HCT116 (cell line): ENCODE measurements at regions not wholly inside any gene's neighbourhood (a gene's known extent, or its start where the extent isn't known, plus 50 kb on each side); places are given as distances from the start of the nearest gene placed in this dataset.

Experiments used
- ATAC-seq: fragments of 200-7000 bp; cut with Tn5 transposase; 2 replicates; pipeline ENCODE4 v1.9.1; 2020; ENCODE audit warnings: mild to moderate bottlenecking, moderate library complexity
- BruUV-seq: library from RNA; stranded (reverse); fragments of 400-500 nt; replicated peaks from 2 replicates; lab custom pipeline; 2021; lab: Mats Ljungman, UMichigan
- CTCF ChIA-PET: fragments of 300-600 bp; sonication (Branson Sonifier 250); formaldehyde crosslinking; loops from one replicate; lab custom pipeline; 2021; ENCODE audit warnings: antibody characterized with exemption; lab: Charles Lee
- POLR2A ChIA-PET: fragments of 300-600, 350-600 bp; sonication (Branson Sonifier 250); formaldehyde crosslinking; loops from one replicate; lab custom pipeline; 2021; ENCODE audit warnings: antibody characterized with exemption; lab: Charles Lee
- RAD21 ChIA-PET, 2 experiments: fragments of 300-600 bp; sonication (Branson Sonifier 250); formaldehyde crosslinking; loops; one replicate each; lab custom pipeline; 2023; ENCODE audit warnings: low total read pairs in 2 of 2; ENCODE audit not compliant: uncharacterized antibody in 2 of 2, unreplicated experiment in 2 of 2, low non-redundant PET in 1 of 2; lab: Charles Lee
- DNase-seq: peaks from one replicate; pipeline ENCODE4 v3.0.0-alpha.2; 2010; ENCODE audit warnings: low read depth, low spot score
- H2AFZ ChIP-seq: fragments of 200-600 bp; shearing (Covaris generic), sonication (generic); 2 replicates; pipeline ENCODE4 v1.6.1; 2017; ENCODE audit warnings: low read depth, mixed run types, mixed read lengths, antibody characterized with exemption, low read length; ENCODE audit not compliant: poor library complexity, severe bottlenecking
- H3K27ac ChIP-seq: 2 replicates; pipeline ENCODE4 v1.5.1; 2012; ENCODE audit warnings: low read depth, low read length
- H3K27me3 ChIP-seq: fragments of 200-600 bp; sonication (generic); 2 replicates; pipeline ENCODE4 v1.6.1; 2016; ENCODE audit warnings: mixed run types, low read length, mixed read lengths; ENCODE audit not compliant: insufficient read depth
- H3K36me3 ChIP-seq, 2 experiments: fragments of 200-500 bp in 1 of 2; fragments of 200-600 bp in 1 of 2; sonication (Bioruptor generic) in 1 of 2; sonication (generic) in 1 of 2; 2 replicates each; pipeline versions ENCODE4 v1.5.1 to v1.6.1; 2014 to 2016; ENCODE audit warnings: low read length in 2 of 2, inconsistent platforms in 1 of 2, mixed read lengths in 1 of 2, mixed run types in 1 of 2; ENCODE audit not compliant: insufficient read depth in 2 of 2, control insufficient read depth in 1 of 2
- H3K4me1 ChIP-seq, 2 experiments: fragments of 200-600 bp in 1 of 2; sonication (generic) in 1 of 2; 2 replicates each; pipeline versions ENCODE4 v1.5.1 to v1.6.1; 2012 to 2017; ENCODE audit warnings: low read length in 2 of 2, inconsistent platforms in 1 of 2, mild to moderate bottlenecking in 1 of 2, mixed read lengths in 1 of 2, mixed run types in 1 of 2, moderate library complexity in 1 of 2; ENCODE audit not compliant: insufficient read depth in 2 of 2, control insufficient read depth in 1 of 2
- H3K4me2 ChIP-seq: fragments of 200-600 bp; sonication (generic); 2 replicates; pipeline ENCODE4 v1.6.1; 2017; ENCODE audit warnings: mixed run types, low read length, mixed read lengths
- H3K4me3 ChIP-seq, 2 experiments: fragments of 200-600 bp in 1 of 2; sonication (generic) in 1 of 2; replicated peaks in 1 of 2; 2 replicates each; pipeline ENCODE4 v1.5.1; 2011 to 2016; ENCODE audit warnings: low read length in 2 of 2, control low read depth in 1 of 2, low read depth in 1 of 2, mild to moderate bottlenecking in 1 of 2, mixed read lengths in 1 of 2, mixed run types in 1 of 2
- H3K79me2 ChIP-seq: fragments of 200-600 bp; sonication (generic); 2 replicates; pipeline ENCODE4 v1.6.1; 2017; ENCODE audit warnings: mild to moderate bottlenecking, mixed run types, low read length, moderate library complexity, mixed read lengths; ENCODE audit not compliant: insufficient read depth
- H3K9ac ChIP-seq: fragments of 200-600 bp; sonication (generic); 2 replicates; pipeline ENCODE4 v1.6.1; 2016; ENCODE audit warnings: low read length, mixed read lengths
- H3K9me2 ChIP-seq: fragments of 200-600 bp; sonication (generic), shearing (Covaris generic); 2 replicates; pipeline ENCODE4 v1.6.1; 2017; ENCODE audit warnings: mixed run types, mild to moderate bottlenecking, moderate library complexity; ENCODE audit not compliant: insufficient read depth
- H3K9me3 ChIP-seq, 2 experiments: fragments of 200-500 bp in 1 of 2; fragments of 200-600 bp in 1 of 2; sonication (Bioruptor generic) in 1 of 2; sonication (generic) in 1 of 2; 2 replicates each; pipeline ENCODE4 v1.6.1; 2014 to 2017; ENCODE audit warnings: low read length in 2 of 2, mixed read lengths in 2 of 2, inconsistent platforms in 1 of 2, low read depth in 1 of 2, mild to moderate bottlenecking in 1 of 2, mixed run types in 1 of 2, moderate library complexity in 1 of 2; ENCODE audit not compliant: control insufficient read depth in 1 of 2, insufficient read depth in 1 of 2
- H4K20me1 ChIP-seq: fragments of 200-600 bp; sonication (generic), shearing (Covaris generic); 2 replicates; pipeline ENCODE4 v1.6.1; 2017; ENCODE audit warnings: mixed run types, mild to moderate bottlenecking, moderate library complexity; ENCODE audit not compliant: insufficient read depth
- CBX3 ChIP-seq: IDR thresholded peaks from 2 replicates; pipeline ENCODE4 v1.6.1; 2012; ENCODE audit warnings: low read depth
- CTCF ChIP-seq, 3 experiments: fragments of 200-600 bp in 1 of 3; sonication (generic) in 1 of 3; IDR thresholded peaks in 2 of 3; conservative IDR thresholded peaks in 1 of 3; 2 replicates each; pipeline ENCODE4 v1.5.1; 2012 to 2017; ENCODE audit warnings: low read depth in 2 of 3, low read length in 2 of 3, antibody characterized with exemption in 1 of 3, borderline replicate concordance in 1 of 3, control low read depth in 1 of 3, mild to moderate bottlenecking in 1 of 3, mixed read lengths in 1 of 3, mixed run types in 1 of 3, moderate library complexity in 1 of 3; ENCODE audit not compliant: insufficient read depth in 1 of 3
- EZH2phosphoT487 ChIP-seq: fragments of 200-600 bp; IDR thresholded peaks from 2 replicates; pipeline ENCODE4 v1.6.1; 2018; ENCODE audit warnings: antibody characterized with exemption, borderline replicate concordance
- FOSL1 ChIP-seq: IDR thresholded peaks from 2 replicates; pipeline ENCODE4 v1.6.1; 2012; ENCODE audit warnings: low read depth
- JUND ChIP-seq: IDR thresholded peaks from 2 replicates; pipeline ENCODE4 v1.6.1; 2012
- REST ChIP-seq: IDR thresholded peaks from 2 replicates; pipeline ENCODE4 v1.6.1; 2012; ENCODE audit warnings: low read depth
- SRF ChIP-seq: IDR thresholded peaks from 2 replicates; pipeline ENCODE4 v1.6.1; 2012; ENCODE audit warnings: low read depth
- YY1 ChIP-seq: IDR thresholded peaks from 2 replicates; pipeline ENCODE4 v1.6.1; 2011; ENCODE audit warnings: low read length, low read depth, moderate library complexity, mild to moderate bottlenecking; ENCODE audit not compliant: insufficient replicate concordance; ENCODE audit errors: extremely low read depth
- ZFX ChIP-seq: fragments of 450-650 bp; IDR thresholded peaks from 2 replicates; pipeline ENCODE4 v1.6.1; 2017
- intact Hi-C: fragments of 100-400 bp; cut with micrococcal nuclease; formaldehyde crosslinking; loops from 2 replicates; pipeline ENCODE4 v1.10.0; 2022

GRCh38 chr10:106278383-106278782 is 886.1 kb downstream of the SORCS1 start:
- ATAC-seq = no peak
- Histone ChIP-seq H3K27me3 (no peaks in the 10 kb centered on the region), H3K4me1 (no peaks in the 10 kb centered on the region), H3K27ac (no peak overlapping the region), H3K9ac (no peak overlapping the region), H4K20me1 (no peaks in the 10 kb centered on the region), H3K4me2 (no peak overlapping the region), H3K9me3 (peaks cover 29 to 35% of the 10 kb centered on the region in 2 experiments; a peak in 3 of 4 replicates), H3K79me2 (no peaks in the 10 kb centered on the region), H3K4me3 (no peak overlapping the region), H2AFZ (no peak overlapping the region), H3K36me3 (no peaks in the 10 kb centered on the region), H3K9me2 (no peaks in the 10 kb centered on the region)
- RAD21 ChIA-PET = no interaction called here
- TF ChIP-seq ZFX = no peak
- TF ChIP-seq CTCF (IDR thresholded peaks at IDR 0.05 in 2 of 3, conservative IDR thresholded peaks at IDR 0.05 in 1 of 3; ENCODE audit: borderline replicate concordance in 1 of 3, insufficient read depth in 1 of 3, low read depth in 2 of 3, low read length in 2 of 3) = no peak
- TF ChIP-seq EZH2phosphoT487 = no peak
- TF ChIP-seq REST = no peak
- TF ChIP-seq JUND = no peak
- TF ChIP-seq YY1 = no peak
- no peak for TF ChIP-seq FOSL1
- no peak for TF ChIP-seq CBX3
- no peak for TF ChIP-seq SRF
- CTCF ChIA-PET = no interaction called here
- POLR2A ChIA-PET = no interaction called here
- no TSS peak for BruUV-seq
- no peak for DNase-seq
- intact Hi-C loops = no loop called here
